Fibroblast of villous mesenchyme (primary cell): ENCODE measurements at regions not wholly inside any gene's neighbourhood (a gene's known extent, or its start where the extent isn't known, plus 50 kb on each side); places are given as distances from the start of the nearest gene placed in this dataset.

Experiments
- DNase-seq: peaks from one replicate; pipeline ENCODE4 v3.0.0-alpha.2; 2010; ENCODE audit warnings: low read depth
- H3K4me3 ChIP-seq: 2 replicates; pipeline ENCODE4 v1.5.1; 2011; ENCODE audit warnings: low read depth, mild to moderate bottlenecking, low read length
- CTCF ChIP-seq: IDR thresholded peaks from 2 replicates; pipeline ENCODE4 v1.5.1; 2012; ENCODE audit warnings: low read depth, mild to moderate bottlenecking, low read length; ENCODE audit not compliant: insufficient read depth

DNA sequence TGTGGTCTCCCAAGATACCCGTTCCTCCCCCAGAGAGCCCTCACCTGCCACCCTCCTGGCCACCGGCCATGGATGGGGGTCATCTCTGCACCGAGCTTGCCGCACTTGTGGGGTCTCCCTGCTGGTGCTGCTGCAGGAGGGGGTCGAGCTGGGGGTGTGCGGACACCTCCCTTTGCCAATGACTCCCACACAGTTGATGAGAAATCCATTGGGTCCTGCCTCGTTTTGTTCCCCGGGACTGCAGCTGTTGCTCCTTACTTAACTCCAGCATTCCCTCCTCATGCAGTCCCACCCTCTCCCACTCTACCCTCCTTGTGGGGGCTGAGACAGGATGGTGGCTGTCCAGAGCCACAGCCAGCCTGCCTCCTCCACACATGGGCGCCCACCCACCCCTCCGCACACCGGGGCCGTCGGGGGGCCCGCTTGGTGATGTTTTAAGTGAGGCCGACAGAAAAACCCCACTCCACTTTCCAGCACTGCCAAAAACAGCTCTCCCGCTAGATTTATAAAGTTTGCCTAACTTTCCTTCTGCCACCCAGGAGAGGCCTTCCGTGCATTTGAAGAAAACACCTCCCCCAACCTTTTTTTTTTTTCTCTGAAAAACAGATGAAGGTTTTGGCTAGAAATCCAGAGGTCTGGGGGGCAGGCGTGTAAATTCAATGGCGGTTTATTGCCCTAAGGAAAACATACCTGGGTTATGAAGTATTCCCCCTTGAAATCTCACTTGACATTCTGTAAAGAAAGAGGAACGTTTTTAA, 53.5 kb upstream of the APCDD1L start:
- no peak for TF ChIP-seq CTCF
- H3K4me3 ChIP-seq: no peak overlapping the region
- no peak for DNase-seq

DNA sequence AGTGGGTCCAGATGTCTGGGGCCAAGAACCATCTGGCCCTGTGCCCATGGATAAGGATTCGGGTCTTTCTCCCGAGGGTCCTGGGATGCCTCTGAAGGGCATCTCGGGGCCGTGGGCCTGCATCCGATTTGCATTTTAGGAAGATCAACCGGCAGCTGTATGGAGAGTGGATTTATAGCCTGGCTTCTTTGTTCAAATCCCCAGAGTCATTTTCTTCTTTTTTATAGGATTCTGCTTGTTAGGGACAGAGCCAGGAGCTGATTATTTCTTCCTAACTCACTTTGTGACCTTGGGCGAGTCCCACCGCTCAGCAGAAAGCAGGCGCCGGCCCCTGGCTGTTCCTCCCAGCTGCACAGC, 52.9 kb upstream of the APCDD1L start:
- no peak overlapping the region for H3K4me3 ChIP-seq
- DNase-seq: no peak
- no peak for TF ChIP-seq CTCF

- no peak overlapping the region for H3K4me3 ChIP-seq
- DNase-seq: no peak
- TF ChIP-seq CTCF: no peak
Observed at GRCh38 chr20:58567437-58567836, 52.2 kb upstream of the APCDD1L start.

DNA sequence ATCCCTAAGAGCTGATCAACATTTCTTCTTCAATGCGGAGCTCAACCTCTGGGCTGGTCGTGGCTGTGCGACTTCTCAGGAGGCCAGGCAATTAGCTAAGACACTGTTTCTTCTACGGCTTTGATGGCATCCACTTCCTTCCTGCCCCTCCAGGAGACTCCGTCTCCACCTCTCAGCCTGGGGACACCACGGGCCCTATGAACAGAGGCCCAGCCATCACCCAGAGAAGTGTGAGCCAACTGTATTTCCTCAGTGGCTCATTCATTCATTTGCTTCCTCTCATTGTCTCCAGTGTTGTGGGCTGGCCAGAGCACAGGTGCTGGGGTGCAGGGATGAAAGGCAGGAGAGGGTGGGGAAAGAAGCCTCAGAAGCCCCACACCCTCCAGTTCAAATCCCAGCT, 51.8 kb upstream of the APCDD1L start:
- no peak overlapping the region for H3K4me3 ChIP-seq
- no peak for TF ChIP-seq CTCF
- DNase-seq: no peak

DNA sequence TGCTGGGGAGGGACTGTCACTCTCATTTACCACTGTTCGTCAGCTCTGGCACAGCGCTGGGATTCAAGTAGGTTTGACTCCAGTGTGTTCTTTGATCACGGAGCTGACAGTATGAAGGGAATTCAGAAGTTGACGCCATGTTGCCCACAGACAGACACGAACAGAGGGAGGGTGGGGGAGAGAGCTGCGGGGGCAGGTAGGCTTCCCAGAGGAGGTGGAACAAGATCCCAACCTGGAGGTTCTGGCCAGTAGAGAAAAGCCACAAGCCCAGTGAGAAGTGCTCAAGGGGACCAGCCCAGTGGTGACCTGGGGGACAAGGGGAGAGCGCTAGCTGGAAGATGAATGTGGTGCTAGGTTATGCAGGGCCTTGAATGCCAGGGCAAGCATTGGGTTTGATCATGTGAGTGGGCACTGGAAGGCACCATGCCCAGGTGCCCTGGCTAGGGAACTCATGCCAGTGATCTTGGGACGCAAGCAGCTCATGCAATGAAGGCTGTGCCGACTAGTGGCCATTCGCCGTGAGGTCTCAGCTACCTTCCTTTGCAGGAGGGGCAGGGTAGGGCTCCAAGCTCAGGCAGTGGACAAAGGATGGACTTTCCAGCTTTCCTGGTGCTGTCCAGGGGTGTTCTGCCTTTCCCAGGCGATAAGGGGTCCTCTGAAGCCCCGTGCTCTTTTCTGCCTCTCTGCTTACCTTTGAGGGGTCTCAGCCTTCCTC, 50.4 kb upstream of the APCDD1L start:
- TF ChIP-seq CTCF: no peak
- H3K4me3 ChIP-seq: no peak overlapping the region

More for the DNA sequence above, 50.4 kb upstream of the APCDD1L start:
- DNase-seq: no peak
